ENCODE measurements at regions not wholly inside any gene's neighbourhood (a gene's known extent, or its start where the extent isn't known, plus 50 kb on each side); places are given as distances from the start of the nearest gene placed in this dataset.

- TF ChIP-seq ATF2 (CRISPR knock-in tag; IDR thresholded peaks at IDR 0.05; ENCODE audit: borderline replicate concordance, low read depth), result no peak
- TF ChIP-seq, protein P1, sequence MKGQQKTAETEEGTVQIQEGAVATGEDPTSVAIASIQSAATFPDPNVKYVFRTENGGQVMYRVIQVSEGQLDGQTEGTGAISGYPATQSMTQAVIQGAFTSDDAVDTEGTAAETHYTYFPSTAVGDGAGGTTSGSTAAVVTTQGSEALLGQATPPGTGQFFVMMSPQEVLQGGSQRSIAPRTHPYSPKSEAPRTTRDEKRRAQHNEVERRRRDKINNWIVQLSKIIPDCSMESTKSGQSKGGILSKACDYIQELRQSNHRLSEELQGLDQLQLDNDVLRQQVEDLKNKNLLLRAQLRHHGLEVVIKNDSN (CRISPR knock-in tag; IDR thresholded peaks at IDR 0.05), result no peak
- TF ChIP-seq, protein P2, sequence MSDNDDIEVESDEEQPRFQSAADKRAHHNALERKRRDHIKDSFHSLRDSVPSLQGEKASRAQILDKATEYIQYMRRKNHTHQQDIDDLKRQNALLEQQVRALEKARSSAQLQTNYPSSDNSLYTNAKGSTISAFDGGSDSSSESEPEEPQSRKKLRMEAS (CRISPR knock-in tag; IDR thresholded peaks at IDR 0.05), result no peak
- TF ChIP-seq ZNF263 (CRISPR knock-in tag; IDR thresholded peaks at IDR 0.05; ENCODE audit: low read depth), result no peak
- TF ChIP-seq ATF1 (CRISPR knock-in tag; IDR thresholded peaks at IDR 0.05), result no peak
- no peak for TF ChIP-seq ZNF232 (CRISPR knock-in tag; IDR thresholded peaks at IDR 0.05)
- no peak for TF ChIP-seq NR3C1 (CRISPR knock-in tag; conservative IDR thresholded peaks at IDR 0.05; ENCODE audit: low read depth)
- TF ChIP-seq ZNF138 (CRISPR knock-in tag; conservative IDR thresholded peaks at IDR 0.05), result no peak
- TF ChIP-seq MXD4 (CRISPR knock-in tag; IDR thresholded peaks at IDR 0.05; ENCODE audit: borderline replicate concordance), result no peak
These were observed 51.2 kb upstream of the CCK start (continued) for GRCh38 chr3:42317137-42317536.
